GM18861 (cell line): ENCODE measurements at regions not wholly inside any gene's neighbourhood (a gene's known extent, or its start where the extent isn't known, plus 50 kb on each side); places are given as distances from the start of the nearest gene placed in this dataset.

Experiments
- ATAC-seq: cut with Tn5 transposase; IDR thresholded peaks from one replicate; pipeline ENCODE4 v1.9.1; 2021; ENCODE audit not compliant: unreplicated experiment

DNA sequence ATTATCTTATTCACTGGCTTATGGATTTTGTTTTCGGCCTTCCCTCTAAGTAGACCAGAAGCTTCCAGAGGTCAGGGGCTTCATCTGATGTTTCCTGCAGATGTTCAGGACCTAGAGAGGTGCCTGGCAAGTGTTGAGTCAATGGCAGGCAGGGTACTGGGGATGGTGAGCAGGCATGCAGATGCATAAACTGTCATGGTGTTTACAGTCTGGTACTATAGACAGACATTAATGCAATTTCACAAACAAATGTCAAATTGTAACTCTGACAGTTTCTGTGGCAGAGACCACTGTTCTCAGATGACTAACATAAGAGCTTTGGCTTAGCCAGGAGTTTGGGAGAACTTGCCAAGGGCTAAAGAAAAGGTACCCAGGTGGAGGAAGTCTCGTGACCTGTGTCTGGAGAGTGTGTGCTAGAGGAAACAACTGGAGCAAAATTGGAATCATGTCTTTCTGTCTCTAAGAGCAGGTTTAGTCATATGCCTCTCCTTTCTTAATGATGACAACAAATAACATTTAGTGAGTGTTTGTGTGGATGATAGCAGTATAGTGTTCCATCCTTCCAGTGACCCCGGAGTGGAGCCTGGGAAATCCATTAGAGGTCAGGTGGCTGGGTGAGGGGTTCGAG is 53.7 kb upstream of the TRAK1 start:
- no peak for ATAC-seq

DNA sequence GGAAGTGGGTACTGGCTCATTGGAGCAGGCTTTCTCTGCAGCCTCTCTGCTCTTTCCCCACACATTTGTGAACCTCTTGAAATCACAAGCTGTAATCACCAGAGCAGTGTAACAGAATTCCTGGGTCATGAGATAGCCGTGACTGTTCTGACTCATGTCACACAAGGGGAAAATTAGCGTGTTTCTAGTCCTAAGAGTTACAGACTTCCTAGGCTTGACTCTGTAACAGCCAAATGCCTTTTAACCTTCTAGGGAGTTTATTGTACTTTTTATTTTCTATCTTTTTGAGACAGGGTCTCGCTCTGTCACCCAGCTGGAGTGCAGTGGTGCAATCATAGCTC is 54.7 kb upstream of the TRAK1 start:
- ATAC-seq, result peak; percentile 50

DNA sequence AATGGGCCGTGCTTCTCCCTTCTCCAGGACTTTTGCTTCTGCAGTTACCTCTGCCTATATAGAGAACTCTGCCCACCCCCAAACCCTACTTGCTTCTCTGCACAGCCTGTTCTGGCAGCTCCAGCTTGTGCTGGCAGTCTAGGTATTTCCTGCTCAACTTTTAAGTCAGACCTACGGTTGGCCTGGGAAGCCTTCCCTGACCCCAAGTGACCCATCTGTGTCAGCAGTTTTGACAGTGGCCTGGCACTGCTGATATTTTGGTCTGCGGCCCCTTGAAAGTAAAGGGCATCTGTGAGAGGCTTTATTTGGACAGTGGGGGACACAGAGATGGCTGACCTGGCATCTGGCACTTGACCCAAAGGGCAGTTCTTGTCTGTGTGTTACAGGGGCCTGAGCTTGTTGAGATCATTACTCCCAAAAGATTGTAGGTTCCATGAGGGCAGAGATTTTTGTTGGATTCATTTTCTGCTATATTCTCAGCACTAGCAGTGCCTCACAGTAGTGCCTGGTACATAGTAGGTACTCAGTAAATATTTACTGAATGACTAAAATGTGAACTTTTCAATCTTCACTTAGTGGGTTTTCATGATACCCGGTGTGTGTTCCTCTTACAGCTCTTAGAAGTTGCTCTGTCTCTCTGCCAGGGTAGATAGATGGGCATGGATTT is 55.2 kb upstream of the TRAK1 start:
- ATAC-seq, result no peak

DNA sequence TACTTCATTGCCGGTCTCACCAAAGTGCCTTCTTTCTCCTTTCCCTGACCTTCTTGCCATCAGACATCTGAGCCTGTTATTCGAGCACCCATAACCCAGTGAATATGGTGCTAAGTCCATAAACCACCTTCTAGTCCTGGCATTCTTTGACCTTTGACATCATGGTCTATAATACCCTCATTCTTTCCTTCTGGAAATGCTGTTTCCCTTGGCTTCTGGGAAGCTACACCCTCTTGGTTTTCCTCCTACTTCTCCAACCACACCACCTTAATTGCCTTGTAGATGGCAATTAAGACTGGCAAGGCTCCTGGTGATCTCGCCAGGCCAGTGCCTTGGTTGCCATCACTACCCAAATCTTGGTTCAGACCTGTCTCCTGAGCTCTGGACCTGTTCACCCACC is 56.1 kb upstream of the TRAK1 start:
- no peak for ATAC-seq

DNA sequence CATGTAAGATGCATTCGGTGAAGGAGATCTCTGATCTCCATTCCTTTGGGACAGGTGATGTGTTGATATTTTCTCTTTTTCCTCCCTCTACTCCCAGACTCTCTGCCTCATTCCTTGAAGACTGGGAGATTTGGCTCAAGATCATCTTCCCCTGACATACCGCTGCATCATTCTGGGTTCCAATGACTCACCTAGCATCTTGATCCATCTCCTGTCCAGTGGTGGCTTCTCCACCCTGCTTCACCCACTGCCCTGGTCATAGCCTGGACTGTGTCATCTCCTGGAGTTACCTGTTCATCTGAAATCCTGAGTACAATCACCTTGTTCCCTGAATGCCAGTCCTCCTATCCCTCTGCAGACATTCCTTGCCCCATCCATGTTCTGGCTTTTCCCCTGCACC is 57.4 kb upstream of the TRAK1 start:
- ATAC-seq, result no peak

DNA sequence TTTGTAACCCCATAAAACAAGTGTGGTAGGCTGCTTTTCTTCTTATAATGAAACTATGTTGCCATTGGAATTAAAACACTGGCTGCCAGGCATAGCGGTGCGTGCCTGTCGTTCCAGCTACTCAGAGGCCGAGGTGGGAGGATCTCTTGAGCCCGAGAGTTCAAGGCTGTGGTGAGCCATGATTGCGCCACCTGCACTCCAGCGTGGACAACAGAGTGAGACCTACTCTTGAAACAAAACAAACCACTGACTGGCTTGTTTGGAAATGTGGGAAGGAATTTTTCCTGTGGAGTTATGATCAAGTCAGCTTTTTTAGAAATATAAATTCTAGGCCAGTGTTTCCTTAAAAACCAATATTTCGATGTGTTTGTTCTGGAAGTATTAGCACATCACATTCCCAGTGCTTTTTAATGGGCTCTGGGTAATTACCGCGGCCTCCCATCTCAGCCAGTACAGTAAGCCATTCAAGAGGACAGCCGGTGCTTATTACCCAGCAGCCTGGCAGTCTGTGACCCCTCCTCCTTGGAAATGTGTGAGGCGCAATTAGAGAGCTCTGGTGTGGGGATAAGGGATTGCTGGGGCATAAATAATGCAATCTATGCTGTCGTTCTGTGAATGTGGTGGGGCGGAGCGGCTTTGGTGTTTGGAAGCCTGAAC is 58.3 kb upstream of the TRAK1 start:
- no peak for ATAC-seq

DNA sequence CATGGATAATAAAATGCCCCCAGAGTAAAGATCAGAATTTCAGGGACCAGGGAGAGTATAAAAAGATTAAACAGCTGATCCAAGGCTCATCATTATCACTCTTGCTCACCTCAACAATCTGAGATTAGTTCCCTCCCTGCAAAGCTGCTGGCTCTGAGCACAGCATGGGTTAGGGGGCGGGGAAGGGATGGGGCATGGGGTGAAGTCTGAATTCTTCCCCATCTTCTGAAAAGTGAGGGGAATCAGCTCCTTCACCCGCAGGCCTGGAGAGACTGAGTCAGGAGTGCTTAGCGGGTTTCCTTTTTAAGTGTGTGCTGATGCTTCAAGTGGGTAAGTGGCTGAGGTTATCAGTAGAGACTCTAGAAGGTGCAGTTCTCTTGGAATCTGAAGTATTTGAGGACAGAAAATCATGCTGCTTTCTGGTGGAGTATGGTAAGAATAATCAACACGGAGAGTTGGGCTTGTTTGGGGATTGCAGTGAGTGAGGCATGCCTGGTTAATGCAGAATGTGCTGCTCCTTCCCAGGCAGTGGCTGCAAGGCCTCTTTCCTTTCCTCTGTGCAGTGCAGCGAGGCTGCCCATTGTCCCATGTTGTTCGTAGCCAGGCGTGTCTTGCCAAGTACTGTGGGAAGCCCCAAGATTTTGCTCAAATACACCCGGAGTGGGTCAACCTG is 59.2 kb upstream of the TRAK1 start:
- no peak for ATAC-seq

DNA sequence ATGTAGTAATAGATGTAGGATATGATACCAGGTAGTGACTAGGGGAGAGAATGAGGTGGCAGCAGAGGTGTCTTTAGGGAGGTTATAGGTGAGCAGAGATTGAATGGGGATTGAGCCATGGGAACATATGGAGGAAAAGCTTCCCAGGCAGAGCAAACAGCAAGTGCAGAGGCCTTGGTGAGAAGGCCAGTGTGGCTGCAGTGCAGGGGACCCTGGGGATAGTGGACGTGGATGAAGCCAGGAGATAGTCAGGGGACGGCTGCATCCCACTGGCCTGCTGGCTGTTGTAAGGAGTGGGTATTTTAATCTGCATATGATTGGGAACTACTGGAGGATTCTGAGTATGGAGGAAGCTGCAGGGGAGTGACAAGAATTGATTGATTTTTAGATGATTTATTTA is 62.7 kb upstream of the TRAK1 start:
- ATAC-seq, result no peak

DNA sequence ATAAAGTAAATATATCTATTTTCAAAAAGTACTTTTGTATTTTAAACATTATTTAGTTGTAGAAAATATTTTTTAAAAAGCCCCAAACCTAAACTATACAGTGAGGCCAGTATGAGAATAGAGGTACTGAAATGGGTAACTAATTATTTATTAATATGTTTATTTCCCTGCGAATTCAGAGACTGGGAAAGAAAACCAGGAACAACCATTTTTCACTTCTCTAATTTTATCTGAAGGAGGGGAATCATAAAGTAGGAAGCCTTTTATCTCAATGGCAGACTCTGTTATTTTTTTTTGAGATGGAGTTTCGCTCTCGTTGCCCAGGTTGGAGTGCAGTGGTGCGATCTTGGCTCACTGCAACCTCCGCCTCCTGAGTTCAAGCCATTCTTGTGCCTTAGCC is 63.6 kb upstream of the TRAK1 start:
- no peak for ATAC-seq

DNA sequence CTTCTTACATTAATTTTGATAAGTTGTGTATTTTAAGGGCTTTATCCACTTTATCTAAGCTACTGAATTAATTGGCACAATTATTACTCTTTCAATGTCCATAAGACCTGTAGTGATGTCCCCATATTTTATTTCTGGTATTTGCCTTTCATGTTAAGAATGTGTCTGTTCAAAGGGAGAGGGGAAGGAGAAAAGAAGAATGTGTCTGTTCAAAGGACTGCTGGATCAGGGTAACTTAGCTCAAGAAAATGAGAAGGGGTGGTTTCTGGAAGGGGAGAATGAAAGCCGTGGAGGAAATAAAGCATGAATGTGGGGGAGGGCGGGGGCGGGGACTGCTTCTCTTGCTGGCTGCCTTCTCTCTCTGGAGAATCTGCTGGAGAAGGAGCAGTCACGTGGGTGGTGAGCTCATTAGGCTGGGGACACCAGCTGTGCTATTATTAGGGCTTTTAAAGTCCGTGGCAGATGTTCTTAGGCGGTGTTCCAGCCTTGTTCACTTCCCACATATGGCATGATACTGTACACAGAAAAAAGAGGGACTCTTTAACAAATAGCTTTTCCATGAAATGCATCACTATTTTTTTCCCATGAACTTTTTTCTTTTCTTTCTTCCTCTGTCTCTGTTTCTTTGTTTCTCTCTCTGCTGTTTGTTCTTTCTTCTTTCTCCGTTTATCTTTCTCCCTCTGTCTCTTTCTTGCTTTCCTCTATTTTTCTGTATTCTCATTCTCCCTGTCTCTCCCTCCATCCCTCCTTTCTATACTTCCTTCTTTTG is 63.7 kb upstream of the ULK4 start:
- ATAC-seq, result no peak

DNA sequence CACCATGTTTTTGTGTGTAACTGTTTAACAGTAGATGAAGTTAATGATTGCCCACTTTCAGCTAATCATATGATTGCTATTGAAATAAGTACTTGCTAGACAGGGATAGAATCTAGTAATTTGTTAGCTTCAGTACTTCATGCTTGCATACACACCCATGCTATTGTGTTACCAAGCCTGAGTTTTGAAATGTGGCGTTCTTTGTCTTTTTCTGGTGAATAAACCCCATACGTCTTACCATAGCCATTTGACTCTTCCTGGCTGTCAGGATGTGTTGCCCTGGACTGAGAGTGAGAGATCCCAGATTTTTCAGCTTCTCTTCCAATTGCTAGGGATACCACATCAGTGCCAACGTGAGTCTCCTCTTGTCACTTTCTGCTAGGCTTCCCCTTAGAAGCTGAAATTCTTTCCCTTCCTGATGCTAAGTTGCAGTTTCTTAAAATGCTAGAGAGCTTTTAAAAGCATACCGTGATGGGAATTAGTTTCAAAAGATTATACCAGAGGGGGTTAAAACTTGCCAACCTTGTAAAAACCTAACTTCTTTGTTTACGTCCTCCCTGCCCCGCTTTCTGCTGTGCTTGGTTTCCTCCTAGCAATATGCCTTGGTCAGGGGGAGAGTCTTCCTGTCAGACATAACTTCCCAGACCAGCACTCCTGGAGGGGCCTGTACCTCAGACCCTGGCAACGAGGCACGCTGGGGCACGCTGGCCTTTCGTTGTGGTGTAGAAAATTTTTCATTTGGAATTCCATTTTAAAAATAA is 62.9 kb upstream of the ULK4 start:
- peak; percentile 75 for ATAC-seq

DNA sequence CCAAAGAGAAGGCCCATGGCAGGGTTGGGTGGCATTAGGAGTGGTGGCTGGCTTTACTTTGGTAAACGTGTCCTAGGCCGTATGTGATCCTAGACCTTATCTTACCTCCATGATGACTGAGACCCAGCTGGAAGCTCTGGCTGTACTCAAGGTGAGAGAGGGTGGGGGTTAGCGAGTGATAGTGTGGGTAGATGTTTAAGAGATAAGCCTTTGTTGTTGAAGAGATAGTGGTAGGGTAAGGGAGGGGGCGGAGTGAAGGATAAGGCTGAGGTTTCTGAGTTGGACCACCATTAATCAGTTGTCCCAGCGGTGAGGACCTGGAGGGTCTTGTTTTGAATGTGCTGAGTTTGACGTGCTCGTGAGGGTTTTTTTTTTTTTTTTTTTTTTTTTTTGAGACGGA is 61.5 kb upstream of the ULK4 start:
- no peak for ATAC-seq

DNA sequence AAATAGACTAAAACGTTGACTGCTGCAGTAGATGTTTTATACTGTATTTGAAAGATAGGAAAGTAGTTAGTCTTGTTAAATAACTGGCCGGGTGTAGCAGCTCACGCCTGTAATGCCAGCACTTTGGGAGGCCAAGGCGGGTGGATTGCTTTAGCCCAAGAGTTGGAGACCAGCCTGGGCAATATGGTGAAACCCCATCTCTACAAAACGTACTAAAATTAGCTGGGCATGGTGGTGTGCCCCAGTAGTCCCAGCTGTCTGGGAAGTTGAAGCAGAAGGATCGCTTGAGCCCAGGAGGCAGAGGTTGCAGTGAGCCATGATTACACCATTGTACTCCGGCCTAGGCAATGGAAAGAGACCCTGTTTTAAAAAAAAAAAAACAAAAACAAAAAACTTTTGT is 60.5 kb upstream of the ULK4 start:
- ATAC-seq, result no peak

DNA sequence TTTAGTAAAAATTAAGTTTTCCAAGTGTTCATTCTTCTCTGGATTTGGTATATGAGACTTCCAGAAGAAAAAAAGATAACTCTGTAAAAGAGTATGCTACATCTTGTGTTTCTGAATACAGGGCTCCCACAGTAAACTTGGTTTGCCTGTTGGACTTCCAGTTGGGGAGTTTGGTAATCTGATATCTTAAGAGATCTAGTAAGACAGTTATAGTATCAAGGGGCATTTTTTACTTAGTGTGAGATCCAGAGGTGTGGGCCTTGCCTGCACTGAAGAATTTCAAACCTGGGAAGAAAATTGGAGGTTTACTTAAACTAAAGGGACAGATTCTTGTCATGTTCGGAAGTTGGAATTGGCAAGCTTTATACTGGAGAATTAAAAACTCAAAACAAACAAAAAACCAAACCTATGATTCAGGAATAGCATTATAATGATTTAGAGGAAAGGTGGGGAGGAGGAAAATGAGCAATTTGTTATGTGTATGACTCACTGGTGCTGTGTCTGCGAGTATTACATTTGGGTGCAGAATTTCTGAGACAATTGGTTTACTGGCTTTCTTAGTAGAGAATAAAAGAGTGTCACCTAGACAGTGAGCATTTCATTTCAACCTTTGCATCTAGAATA is 58.9 kb upstream of the ULK4 start:
- ATAC-seq, result no peak

DNA sequence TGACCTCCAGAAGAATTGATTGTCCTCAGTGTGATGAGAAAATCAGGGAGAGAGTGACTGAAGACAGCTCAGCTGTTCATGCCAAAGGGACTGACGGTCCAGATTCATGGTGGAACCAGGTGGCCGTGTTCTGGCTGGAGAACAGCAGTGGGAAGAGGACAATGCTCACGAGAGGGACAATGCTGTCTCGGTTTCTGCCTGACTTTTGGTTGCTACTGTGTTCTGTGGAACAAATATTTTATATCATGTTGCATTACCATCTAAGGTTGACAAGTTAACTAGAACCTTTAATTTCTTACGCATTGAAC is 58.0 kb upstream of the ULK4 start:
- ATAC-seq, result no peak

DNA sequence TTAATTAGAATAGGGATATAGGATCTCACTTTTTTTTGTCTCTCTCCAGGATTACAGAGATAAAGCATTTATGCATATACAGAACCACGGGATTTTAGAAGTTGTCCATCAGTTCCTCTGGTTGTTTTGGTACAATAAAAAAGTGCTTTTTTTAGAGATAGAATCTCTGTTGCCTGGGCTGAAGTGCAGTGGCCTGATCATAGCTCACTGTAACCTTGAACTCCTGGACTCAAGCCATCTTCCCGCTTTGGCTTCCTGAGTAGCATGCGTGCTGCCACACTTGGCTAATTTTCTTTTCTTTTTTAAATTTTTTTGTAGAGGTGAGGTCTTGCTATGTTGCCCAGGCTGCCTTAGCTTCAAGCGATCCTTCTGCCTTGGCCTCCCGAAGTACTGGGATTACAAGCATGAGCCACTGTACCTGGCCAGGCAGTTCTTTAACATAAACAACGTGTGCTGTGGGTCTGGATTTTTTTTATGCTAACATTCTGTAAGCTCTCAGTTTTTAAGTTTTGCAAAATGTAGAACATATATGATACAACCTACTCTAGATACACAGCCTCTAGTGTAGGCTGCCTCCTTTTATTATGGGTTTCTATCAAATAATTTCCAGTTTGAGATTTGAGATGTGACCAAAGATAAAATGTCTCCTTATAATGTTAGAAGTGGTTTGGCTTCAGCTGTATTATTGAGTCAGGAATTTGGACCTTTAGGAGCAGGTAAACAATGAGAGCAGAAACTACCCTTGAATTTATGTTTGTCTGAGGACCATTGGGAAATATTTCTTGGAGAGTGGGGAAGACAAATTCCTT is 57.4 kb upstream of the ULK4 start:
- no peak for ATAC-seq

DNA sequence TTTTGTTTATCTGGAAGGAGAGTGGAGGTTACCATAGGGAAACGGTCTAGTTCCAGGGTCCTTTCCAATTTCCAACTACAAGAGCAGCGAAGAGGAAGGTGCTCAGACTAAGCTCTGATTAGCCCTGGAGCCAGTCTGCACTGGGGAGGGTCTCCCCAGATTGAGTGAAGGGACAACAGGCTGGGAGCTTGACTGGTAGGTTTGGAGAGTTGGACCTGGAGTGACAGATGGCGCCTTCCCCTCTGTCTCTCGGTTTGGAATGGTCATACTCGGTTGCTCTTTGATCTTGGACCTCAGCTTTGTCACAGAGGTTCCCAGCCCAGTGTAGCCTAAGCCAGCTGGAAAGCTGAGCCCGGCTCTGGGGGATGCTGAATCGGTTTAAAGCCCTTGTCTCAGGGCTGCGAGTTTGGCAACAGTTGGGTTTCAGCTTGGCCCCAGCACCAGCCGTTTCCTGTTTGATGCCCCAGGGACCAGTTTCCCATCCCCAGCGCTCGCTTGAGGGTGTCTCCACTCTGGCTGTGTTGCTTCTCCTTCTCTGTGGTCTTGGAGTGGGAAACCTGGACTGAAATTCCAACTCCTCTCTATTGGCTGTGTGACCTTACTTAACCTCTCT is 53.1 kb upstream of the ULK4 start:
- ATAC-seq, result no peak

DNA sequence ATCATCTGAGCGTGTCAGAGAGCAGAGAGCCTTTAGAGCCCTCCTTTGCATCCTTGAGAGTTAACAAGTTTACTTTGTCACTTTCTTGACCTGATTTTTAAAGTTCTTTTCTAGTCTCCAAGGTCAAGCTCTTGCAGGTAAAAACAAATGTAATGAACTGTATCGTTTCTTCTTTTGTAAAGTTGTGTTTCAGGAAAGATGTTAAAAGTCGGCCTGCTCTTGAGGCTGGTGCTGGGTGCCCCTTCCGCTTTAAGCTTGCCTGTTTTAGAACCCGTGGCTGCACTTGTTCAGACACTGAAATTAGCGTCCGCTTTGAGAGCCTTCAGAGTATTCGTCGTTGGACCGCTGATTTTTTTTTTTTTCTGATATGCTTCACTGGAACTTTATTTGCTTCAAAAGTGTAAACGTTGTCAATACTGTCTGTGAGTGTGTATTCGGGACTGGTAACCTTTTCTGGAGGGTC is 52.6 kb upstream of the ULK4 start:
- ATAC-seq, result no peak
